ENCODE measurements at regions not wholly inside any gene's neighbourhood (a gene's known extent, or its start where the extent isn't known, plus 50 kb on each side); places are given as distances from the start of the nearest gene placed in this dataset.
A peak's percentile ranks its signal among the peaks of the same experiment; 100 is the strongest.

DNA sequence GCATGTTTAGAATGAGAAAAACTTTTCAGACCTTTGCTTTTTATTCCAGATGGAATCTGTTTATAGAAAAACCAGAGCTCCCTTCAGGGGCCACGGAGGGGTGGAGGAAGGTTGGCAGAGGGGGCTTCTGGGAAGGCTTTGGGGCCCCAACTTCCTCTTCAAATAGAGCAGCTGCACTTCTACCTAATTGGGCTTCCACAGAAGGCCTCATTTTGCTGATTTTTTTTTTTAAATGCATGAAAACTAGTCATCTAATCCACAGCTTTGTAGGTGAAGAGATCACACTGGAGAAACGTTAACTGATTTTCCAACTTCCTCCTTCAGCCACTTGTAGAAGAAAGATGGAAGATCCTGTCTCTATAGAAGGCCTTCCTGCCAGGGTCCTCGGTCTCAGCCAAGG lies 181.8 kb downstream of the BCL11A start:
- Histone ChIP-seq H3K4me2 (replicated peaks; ENCODE audit: low read depth, low read length, poor library complexity, severe bottlenecking) (peak overlapping the region; percentile 58), H3K9me3 (ENCODE audit: control extremely low read depth in 1 of 3, control insufficient read depth in 2 of 3, insufficient read depth in 1 of 3, low read length in 2 of 3) (no peaks in the 10 kb centered on the region), H3K9ac (ENCODE audit: low read length) (peak overlapping the region; percentile 32), H3K27ac (ENCODE audit: low read length in 2 of 2) (peak overlapping the region; percentile 70 to 77), H3K27me3 (replicated peaks in 1 of 4; ENCODE audit: control extremely low read depth in 1 of 4, control insufficient read depth in 3 of 4, insufficient read depth in 4 of 4, low read length in 3 of 4) (no peaks in the 10 kb centered on the region), H3K4me3 (ENCODE audit: control extremely low read depth in 1 of 5, extremely low read depth in 1 of 5, insufficient read depth in 1 of 5, low read depth in 2 of 5, low read length in 4 of 5) (peak overlapping the region in 1 of 5 experiments; percentile 29), H3K79me2 (ENCODE audit: control insufficient read depth, insufficient read depth, low read length) (peaks cover 13% of the 10 kb centered on the region), H3K4me1 (ENCODE audit: control insufficient read depth in 2 of 2, insufficient read depth in 2 of 2, low read length in 2 of 2) (peaks cover 58 to 60% of the 10 kb centered on the region in 2 donors), H3K36me3 (replicated peaks in 1 of 2; ENCODE audit: control extremely low read depth in 1 of 2, control insufficient read depth in 1 of 2, extremely low read depth in 1 of 2, insufficient read depth in 2 of 2, low read length in 1 of 2) (no peaks in the 10 kb centered on the region), H2AFZ (ENCODE audit: insufficient read depth, low read depth, low read length, poor library complexity, severe bottlenecking) (peak overlapping the region; percentile 61), H4K20me1 (ENCODE audit: control insufficient read depth, insufficient read depth, low read length, poor library complexity, severe bottlenecking) (no peaks in the 10 kb centered on the region)
- H3K4me3 Mint-ChIP-seq, result peak overlapping the region; percentile 64
- no peaks in the 10 kb centered on the region for H3K9me3 Mint-ChIP-seq (ENCODE audit: insufficient read depth)
- H3K27ac Mint-ChIP-seq, result peak overlapping the region; percentile 92
- WGBS (ENCODE audit: insufficient coverage), result 0% methylated on average over 2 of the region's 3 CpGs
- intact Hi-C loops (cut with micrococcal nuclease), result loop anchor here (2.0 to 5.0 kb wide), 2 partner anchors 17 to 41 kb away; no protein-coding TSS in a partner anchor
- no peak for TF ChIP-seq EZH2 (IDR thresholded peaks at IDR 0.05; ENCODE audit: borderline replicate concordance, insufficient read depth, low read depth, low read length, poor library complexity, severe bottlenecking)
- TF ChIP-seq, protein P1, sequence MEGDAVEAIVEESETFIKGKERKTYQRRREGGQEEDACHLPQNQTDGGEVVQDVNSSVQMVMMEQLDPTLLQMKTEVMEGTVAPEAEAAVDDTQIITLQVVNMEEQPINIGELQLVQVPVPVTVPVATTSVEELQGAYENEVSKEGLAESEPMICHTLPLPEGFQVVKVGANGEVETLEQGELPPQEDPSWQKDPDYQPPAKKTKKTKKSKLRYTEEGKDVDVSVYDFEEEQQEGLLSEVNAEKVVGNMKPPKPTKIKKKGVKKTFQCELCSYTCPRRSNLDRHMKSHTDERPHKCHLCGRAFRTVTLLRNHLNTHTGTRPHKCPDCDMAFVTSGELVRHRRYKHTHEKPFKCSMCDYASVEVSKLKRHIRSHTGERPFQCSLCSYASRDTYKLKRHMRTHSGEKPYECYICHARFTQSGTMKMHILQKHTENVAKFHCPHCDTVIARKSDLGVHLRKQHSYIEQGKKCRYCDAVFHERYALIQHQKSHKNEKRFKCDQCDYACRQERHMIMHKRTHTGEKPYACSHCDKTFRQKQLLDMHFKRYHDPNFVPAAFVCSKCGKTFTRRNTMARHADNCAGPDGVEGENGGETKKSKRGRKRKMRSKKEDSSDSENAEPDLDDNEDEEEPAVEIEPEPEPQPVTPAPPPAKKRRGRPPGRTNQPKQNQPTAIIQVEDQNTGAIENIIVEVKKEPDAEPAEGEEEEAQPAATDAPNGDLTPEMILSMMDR (IDR thresholded peaks at IDR 0.05), result no peak
- H3K4me1 Mint-ChIP-seq, result peaks cover 87% of the 10 kb centered on the region
- CTCF ChIA-PET, result interaction anchor here (0.7 to 5.2 kb wide), 8 partner anchors 15 to 484 kb away, joined by 3 to 33 read pairs (median 3); no protein-coding TSS in a partner anchor
- DNase-seq (no peak), ATAC-seq (ENCODE audit: low read depth) (no peak)
- no peaks in the 10 kb centered on the region for H3K27me3 Mint-ChIP-seq
- POLR2A ChIA-PET, result interaction anchor here (0.6 to 1.5 kb wide), 5 partner anchors 35 to 589 kb away, joined by 3 to 6 read pairs (median 3); no protein-coding TSS in a partner anchor

DNA sequence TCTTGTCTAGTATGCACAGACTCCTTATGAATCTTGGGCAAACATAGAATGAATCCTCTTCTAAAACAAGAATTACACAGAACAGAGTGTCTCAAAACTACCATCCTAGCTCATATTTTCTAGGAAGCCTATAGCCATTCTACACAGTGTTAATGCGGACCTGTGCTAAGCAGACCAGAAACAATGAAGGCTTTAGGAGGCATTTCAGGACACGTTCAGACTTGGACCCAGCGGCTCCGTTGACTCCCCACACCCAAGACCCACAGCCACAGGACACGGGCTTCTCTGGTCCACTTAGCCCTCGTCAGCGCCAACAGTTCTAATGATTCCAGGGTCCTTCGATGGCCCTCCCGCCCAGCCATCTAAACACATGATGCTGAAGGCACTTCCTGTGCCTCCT lies 182.2 kb downstream of the BCL11A start:
- H3K4me3 Mint-ChIP-seq, result peak overlapping the region; percentile 64
- no peak for ATAC-seq (ENCODE audit: low read depth)
- peak overlapping the region in 1 of 5 experiments; percentile 29 for H3K4me3 ChIP-seq (ENCODE audit: control extremely low read depth in 1 of 5, extremely low read depth in 1 of 5, insufficient read depth in 1 of 5, low read depth in 2 of 5, low read length in 4 of 5)
- H3K27ac ChIP-seq (ENCODE audit: low read length in 2 of 2), result peak overlapping the region; percentile 70 to 77
- peaks cover 89% of the 10 kb centered on the region for H3K4me1 Mint-ChIP-seq
- no peaks in the 10 kb centered on the region for H4K20me1 ChIP-seq (ENCODE audit: control insufficient read depth, insufficient read depth, low read length, poor library complexity, severe bottlenecking)
- peak overlapping the region; percentile 58 for H3K4me2 ChIP-seq (replicated peaks; ENCODE audit: low read depth, low read length, poor library complexity, severe bottlenecking)
- peak overlapping the region; percentile 32 for H3K9ac ChIP-seq (ENCODE audit: low read length)
- no peaks in the 10 kb centered on the region for H3K36me3 ChIP-seq (replicated peaks in 1 of 2; ENCODE audit: control extremely low read depth in 1 of 2, control insufficient read depth in 1 of 2, extremely low read depth in 1 of 2, insufficient read depth in 2 of 2, low read length in 1 of 2)
- intact Hi-C loops (cut with micrococcal nuclease), result loop anchor here (2.0 to 5.0 kb wide), 2 partner anchors 16 to 41 kb away; no protein-coding TSS in a partner anchor
- DNase-seq, result no peak
- H3K27ac Mint-ChIP-seq, result peak overlapping the region; percentile 92
- POLR2A ChIA-PET, result interaction anchor here (0.7 to 1.5 kb wide), 2 partner anchors 36 to 1668 kb away, joined by 4 read pairs; no protein-coding TSS in a partner anchor
- H3K79me2 ChIP-seq (ENCODE audit: control insufficient read depth, insufficient read depth, low read length), result peaks cover 13% of the 10 kb centered on the region
- no peaks in the 10 kb centered on the region for H3K9me3 ChIP-seq (ENCODE audit: control extremely low read depth in 1 of 3, control insufficient read depth in 2 of 3, insufficient read depth in 1 of 3, low read length in 2 of 3)
- peak overlapping the region; percentile 61 for H2AFZ ChIP-seq (ENCODE audit: insufficient read depth, low read depth, low read length, poor library complexity, severe bottlenecking)
- 93% methylated on average over 7 of the region's 9 CpGs for WGBS (ENCODE audit: insufficient coverage)
- H3K9me3 Mint-ChIP-seq (ENCODE audit: insufficient read depth), result no peaks in the 10 kb centered on the region
- no peaks in the 10 kb centered on the region for H3K27me3 Mint-ChIP-seq
- CTCF ChIA-PET, result interaction anchor here (0.7 to 5.2 kb wide), 11 partner anchors 15 to 179 kb away, joined by 3 to 33 read pairs (median 4); no protein-coding TSS in a partner anchor
- H3K4me1 ChIP-seq (ENCODE audit: control insufficient read depth in 2 of 2, insufficient read depth in 2 of 2, low read length in 2 of 2), result peaks cover 62 to 65% of the 10 kb centered on the region in 2 donors
- H3K27me3 ChIP-seq (replicated peaks in 1 of 4; ENCODE audit: control extremely low read depth in 1 of 4, control insufficient read depth in 3 of 4, insufficient read depth in 4 of 4, low read length in 3 of 4), result no peaks in the 10 kb centered on the region
- TF ChIP-seq, protein P1 (IDR thresholded peaks at IDR 0.05), result no peak
- no peak for TF ChIP-seq EZH2 (IDR thresholded peaks at IDR 0.05; ENCODE audit: borderline replicate concordance, insufficient read depth, low read depth, low read length, poor library complexity, severe bottlenecking)
